ENCODE measurements at regions not wholly inside any gene's neighbourhood (a gene's known extent, or its start where the extent isn't known, plus 50 kb on each side); places are given as distances from the start of the nearest gene placed in this dataset.
A peak's percentile ranks its signal among the peaks of the same experiment; 100 is the strongest.

GRCh38 chr9:129351058-129351641, 173.1 kb upstream of the IER5L start:
- Mint-ChIP-seq H3K4me3 (peak overlapping the region; percentile 11), H3K4me1 (peaks cover 7% of the 10 kb centered on the region), H3K27me3 (no peaks in the 10 kb centered on the region), H3K27ac (no peak overlapping the region), H3K36me3 (peaks cover 3% of the 10 kb centered on the region), H3K9me3 (no peaks in the 10 kb centered on the region)

GRCh38 chr9:129350143-129350935, 172.3 kb upstream of the IER5L start:
- Mint-ChIP-seq H3K36me3 (no peaks in the 10 kb centered on the region), H3K27me3 (no peaks in the 10 kb centered on the region), H3K9me3 (no peaks in the 10 kb centered on the region), H3K4me3 (no peak overlapping the region), H3K4me1 (peaks cover 7% of the 10 kb centered on the region), H3K27ac (no peak overlapping the region)

- H3K27me3 Mint-ChIP-seq: no peaks in the 10 kb centered on the region
- peaks cover 7% of the 10 kb centered on the region for H3K4me1 Mint-ChIP-seq
- H3K4me3 Mint-ChIP-seq: no peak overlapping the region
- no peaks in the 10 kb centered on the region for H3K36me3 Mint-ChIP-seq
- no peak overlapping the region for H3K27ac Mint-ChIP-seq
- no peaks in the 10 kb centered on the region for H3K9me3 Mint-ChIP-seq
These were observed 171.5 kb upstream of the IER5L start for GRCh38 chr9:129349665-129349947.

DNA sequence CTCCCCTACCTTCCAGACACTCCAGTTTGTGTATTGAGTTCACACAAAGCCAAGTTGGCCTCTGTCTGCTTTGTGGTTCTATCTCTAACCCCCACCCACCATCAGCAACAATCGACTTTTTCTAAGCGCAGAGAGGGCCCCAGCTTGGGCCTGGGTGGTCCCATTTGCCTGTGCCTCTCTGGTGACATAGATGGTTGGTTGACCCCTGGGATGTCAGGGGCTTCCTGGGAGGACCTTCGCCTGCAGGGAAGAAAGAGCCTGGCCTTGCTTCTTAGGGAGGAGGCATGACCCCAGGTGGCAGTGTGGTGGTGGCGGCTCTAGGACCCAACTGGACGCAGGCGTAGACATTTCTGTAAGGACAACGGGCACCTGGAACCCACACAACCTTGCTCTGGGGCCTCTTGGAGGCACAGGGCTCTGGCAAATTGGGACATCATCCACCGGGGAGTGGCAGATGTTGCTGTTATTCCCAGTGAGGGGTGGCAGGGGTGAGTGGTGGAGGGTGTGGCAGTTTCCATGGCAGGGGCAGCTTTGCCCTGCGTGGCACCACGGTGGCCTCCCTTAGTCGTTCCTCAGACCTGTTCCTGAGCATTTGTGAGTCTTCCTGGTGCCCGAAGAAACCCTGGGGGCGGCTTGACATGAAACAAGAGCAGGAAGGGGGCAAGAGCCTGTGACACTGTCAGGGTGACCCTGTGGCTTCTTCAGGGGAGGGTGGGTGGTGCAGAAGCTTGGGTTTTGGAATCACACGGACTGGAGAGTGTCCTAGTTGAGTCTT, 171.0 kb upstream of the IER5L start:
- peak overlapping the region; percentile 5 for H3K27ac Mint-ChIP-seq
- no peak overlapping the region for H3K4me3 Mint-ChIP-seq
- no peaks in the 10 kb centered on the region for H3K36me3 Mint-ChIP-seq
- H3K27me3 Mint-ChIP-seq: no peaks in the 10 kb centered on the region
- peaks cover 7% of the 10 kb centered on the region for H3K4me1 Mint-ChIP-seq
- H3K9me3 Mint-ChIP-seq: no peaks in the 10 kb centered on the region

DNA sequence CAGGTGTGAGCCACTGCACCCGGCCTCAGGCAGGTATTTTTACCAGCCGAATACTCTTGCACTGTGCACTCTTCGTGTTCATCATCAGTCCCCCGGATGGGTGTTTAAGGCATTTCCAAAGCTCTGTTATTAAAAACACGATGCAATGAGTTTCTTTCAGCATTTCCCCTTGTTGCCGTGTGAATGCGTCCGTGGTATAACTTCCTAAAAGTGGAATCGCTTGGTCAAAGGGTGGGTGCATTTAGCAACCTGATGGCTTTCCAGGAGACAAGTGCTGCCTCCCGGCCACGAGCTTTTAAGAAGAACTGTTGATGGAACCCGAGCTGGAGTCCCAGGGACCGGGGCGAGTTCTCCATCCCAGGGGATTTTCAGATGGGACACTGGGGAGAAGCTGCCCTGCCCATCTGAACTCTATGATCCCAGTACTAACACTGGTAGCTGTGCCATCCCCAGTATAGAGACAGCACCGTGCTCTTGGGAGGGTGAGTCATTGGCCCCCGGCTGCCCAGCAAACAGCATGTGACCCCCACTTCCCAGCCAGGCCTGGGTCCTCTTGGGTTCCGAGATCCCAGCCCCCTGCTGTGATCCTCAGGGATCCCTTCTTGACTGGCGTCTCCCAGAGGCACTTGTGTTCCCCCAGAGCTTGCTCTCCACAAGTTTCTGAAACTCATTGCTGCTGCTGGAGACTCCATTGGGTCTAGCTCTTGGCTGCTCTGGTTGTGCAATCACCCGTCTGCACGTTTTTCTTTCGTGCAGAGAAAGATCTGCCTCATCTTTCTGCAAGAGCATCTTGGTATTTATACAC, 169.5 kb upstream of the IER5L start:
- no peak overlapping the region for H3K4me3 Mint-ChIP-seq
- no peaks in the 10 kb centered on the region for H3K27me3 Mint-ChIP-seq
- H3K36me3 Mint-ChIP-seq: no peaks in the 10 kb centered on the region
- H3K27ac Mint-ChIP-seq: no peak overlapping the region
- H3K9me3 Mint-ChIP-seq: no peaks in the 10 kb centered on the region
- H3K4me1 Mint-ChIP-seq: peaks cover 7% of the 10 kb centered on the region

GRCh38 chr9:129346046-129346445, 168.0 kb upstream of the IER5L start:
- Mint-ChIP-seq H3K27me3 (no peaks in the 10 kb centered on the region), H3K27ac (no peak overlapping the region), H3K4me1 (peaks cover 7% of the 10 kb centered on the region), H3K4me3 (no peak overlapping the region), H3K9me3 (no peaks in the 10 kb centered on the region), H3K36me3 (no peaks in the 10 kb centered on the region)

GRCh38 chr9:129344641-129345495, 166.8 kb upstream of the IER5L start:
- H3K4me3 Mint-ChIP-seq: no peak overlapping the region
- H3K9me3 Mint-ChIP-seq: no peaks in the 10 kb centered on the region
- no peak overlapping the region for H3K27ac Mint-ChIP-seq
- H3K4me1 Mint-ChIP-seq: peaks cover 7% of the 10 kb centered on the region
- H3K27me3 Mint-ChIP-seq: no peaks in the 10 kb centered on the region
- H3K36me3 Mint-ChIP-seq: no peaks in the 10 kb centered on the region

- no peaks in the 10 kb centered on the region for H3K36me3 Mint-ChIP-seq
- H3K4me1 Mint-ChIP-seq: peaks cover 7% of the 10 kb centered on the region
- H3K4me3 Mint-ChIP-seq: no peak overlapping the region
- H3K9me3 Mint-ChIP-seq: no peaks in the 10 kb centered on the region
- peak overlapping the region; percentile 15 for H3K27ac Mint-ChIP-seq
- no peaks in the 10 kb centered on the region for H3K27me3 Mint-ChIP-seq
These were observed 165.6 kb upstream of the IER5L start for GRCh38 chr9:129343424-129344375.

- H3K4me1 Mint-ChIP-seq: peaks cover 7% of the 10 kb centered on the region
- no peak overlapping the region for H3K4me3 Mint-ChIP-seq
- no peak overlapping the region for H3K27ac Mint-ChIP-seq
- no peaks in the 10 kb centered on the region for H3K9me3 Mint-ChIP-seq
- no peaks in the 10 kb centered on the region for H3K27me3 Mint-ChIP-seq
- no peaks in the 10 kb centered on the region for H3K36me3 Mint-ChIP-seq
These were observed 164.7 kb upstream of the IER5L start for GRCh38 chr9:129342591-129343423.

- peaks cover 7% of the 10 kb centered on the region for H3K4me1 Mint-ChIP-seq
- no peaks in the 10 kb centered on the region for H3K9me3 Mint-ChIP-seq
- no peak overlapping the region for H3K27ac Mint-ChIP-seq
- no peaks in the 10 kb centered on the region for H3K36me3 Mint-ChIP-seq
- H3K27me3 Mint-ChIP-seq: no peaks in the 10 kb centered on the region
- H3K4me3 Mint-ChIP-seq: no peak overlapping the region
These were observed 163.9 kb upstream of the IER5L start for GRCh38 chr9:129341987-129342348.

DNA sequence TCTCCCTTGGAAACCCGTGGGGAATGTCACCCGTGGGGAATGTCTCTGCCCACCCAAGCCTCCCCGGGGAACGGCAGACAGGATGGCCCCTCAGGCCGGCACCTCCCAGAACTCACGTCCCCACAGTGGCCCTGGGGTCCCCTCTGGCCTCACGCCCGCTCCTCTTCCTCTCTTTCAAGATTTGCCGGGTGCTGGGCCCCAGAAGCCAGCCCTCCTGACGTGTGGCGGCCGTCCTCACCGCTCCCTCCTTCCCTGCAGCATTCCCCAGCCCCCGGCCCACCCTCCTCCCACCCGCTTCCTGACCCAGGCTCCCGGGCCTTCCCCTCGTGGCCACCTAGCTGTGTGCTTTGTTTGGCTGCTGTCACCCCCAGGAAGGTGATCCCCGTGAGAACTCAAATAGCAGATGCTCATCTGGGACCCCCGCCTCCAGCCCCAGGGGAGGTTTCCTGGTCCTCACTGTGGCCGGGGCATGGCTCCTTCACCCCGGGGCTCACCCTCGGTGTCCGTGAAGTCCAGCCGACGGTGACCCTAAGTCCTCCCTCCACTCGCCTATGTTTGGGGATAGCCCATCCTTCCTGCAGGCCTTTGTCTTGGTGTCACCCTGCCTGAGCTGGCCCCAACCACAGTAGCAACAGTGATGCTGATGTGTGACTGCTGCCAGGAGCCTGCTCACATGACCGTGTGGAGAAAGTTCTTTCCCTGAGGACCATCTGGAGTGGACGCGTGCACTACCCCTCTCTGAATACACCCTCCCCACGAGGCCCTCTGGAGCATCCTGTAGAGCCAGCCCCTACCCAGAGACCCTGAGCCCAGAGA, 163.3 kb upstream of the IER5L start:
- H3K27ac Mint-ChIP-seq: no peak overlapping the region
- no peak overlapping the region for H3K4me3 Mint-ChIP-seq
- no peaks in the 10 kb centered on the region for H3K9me3 Mint-ChIP-seq
- H3K4me1 Mint-ChIP-seq: peaks cover 6% of the 10 kb centered on the region
- H3K36me3 Mint-ChIP-seq: no peaks in the 10 kb centered on the region
- no peaks in the 10 kb centered on the region for H3K27me3 Mint-ChIP-seq

DNA sequence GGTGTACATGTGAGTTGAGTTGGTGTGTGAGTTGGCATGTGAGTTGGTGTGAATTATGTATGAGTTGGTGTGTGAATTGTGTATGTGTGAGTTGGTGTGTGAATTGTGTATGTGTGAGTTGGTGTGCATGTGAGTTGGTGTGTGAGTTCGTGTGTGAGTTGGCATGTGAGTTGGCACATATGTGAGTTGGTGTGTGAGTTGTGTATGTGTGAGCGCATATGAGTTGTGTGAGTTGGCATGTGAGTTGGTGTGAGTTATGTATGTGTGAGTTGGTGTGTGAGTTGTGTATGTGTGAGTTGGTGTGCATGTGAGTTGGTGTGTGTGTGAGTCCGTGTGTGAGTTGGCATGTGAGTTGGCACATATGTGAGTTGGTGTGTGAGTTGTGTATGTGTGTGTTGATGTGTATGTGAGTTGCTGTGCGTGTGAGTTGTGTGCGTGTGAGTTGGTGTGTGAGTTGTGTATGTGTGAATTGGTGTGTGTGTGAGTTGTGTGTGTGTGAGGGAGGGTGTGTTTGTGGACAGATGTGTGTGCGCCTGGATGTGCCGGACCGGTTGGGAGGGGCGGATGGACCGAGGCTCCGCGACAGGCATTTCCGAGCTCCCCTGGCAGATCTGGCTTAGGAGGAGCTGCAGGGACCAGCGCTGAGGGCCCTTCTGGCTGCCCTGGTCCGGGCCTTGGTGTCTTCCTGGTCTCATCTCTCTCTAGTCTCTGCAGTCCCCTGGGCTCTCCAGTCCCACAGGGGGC, 162.5 kb upstream of the IER5L start:
- Mint-ChIP-seq H3K27ac (no peak overlapping the region), H3K36me3 (no peaks in the 10 kb centered on the region), H3K4me1 (peaks cover 12% of the 10 kb centered on the region), H3K27me3 (no peaks in the 10 kb centered on the region), H3K9me3 (no peaks in the 10 kb centered on the region), H3K4me3 (no peak overlapping the region)

Measured in activated naive CD4-positive, alpha-beta T cell treated with anti-CD3 and anti-CD28 coated beads, Interleukin-2, amount 50 U/mL, for 24 hours (primary cell).